ENCODE measurements at regions not wholly inside any gene's neighbourhood (a gene's known extent, or its start where the extent isn't known, plus 50 kb on each side); places are given as distances from the start of the nearest gene placed in this dataset.

DNA sequence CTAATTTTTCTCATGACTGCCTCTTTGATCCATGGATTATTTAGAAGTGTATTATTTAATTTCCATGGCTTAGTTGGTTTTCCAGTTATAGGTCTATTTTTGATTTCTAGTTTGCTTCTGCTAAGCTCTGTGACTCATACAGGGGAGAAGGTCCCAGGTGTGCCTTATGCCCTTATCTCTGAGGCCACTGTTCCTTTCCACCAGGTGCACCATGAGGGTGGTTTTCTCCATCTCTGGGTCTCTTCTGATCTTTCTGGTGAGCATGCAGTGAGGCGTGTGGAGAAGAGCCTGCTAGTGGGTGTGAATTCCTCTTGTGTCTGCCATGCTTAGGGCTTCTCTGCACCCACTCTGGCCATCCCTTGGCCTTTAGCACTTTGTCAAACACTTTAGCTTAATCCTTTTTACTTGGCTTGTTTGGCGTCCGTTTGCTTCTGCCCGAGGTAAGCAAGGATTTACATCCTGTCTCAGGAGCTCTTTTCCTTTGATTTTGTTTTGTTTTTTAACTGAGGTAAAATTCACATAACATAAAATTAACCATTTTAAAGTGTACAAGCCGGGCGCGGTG is 129.8 kb upstream of the ARL4C start:
- TF ChIP-seq, protein P1, sequence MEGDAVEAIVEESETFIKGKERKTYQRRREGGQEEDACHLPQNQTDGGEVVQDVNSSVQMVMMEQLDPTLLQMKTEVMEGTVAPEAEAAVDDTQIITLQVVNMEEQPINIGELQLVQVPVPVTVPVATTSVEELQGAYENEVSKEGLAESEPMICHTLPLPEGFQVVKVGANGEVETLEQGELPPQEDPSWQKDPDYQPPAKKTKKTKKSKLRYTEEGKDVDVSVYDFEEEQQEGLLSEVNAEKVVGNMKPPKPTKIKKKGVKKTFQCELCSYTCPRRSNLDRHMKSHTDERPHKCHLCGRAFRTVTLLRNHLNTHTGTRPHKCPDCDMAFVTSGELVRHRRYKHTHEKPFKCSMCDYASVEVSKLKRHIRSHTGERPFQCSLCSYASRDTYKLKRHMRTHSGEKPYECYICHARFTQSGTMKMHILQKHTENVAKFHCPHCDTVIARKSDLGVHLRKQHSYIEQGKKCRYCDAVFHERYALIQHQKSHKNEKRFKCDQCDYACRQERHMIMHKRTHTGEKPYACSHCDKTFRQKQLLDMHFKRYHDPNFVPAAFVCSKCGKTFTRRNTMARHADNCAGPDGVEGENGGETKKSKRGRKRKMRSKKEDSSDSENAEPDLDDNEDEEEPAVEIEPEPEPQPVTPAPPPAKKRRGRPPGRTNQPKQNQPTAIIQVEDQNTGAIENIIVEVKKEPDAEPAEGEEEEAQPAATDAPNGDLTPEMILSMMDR (IDR thresholded peaks at IDR 0.05; ENCODE audit: poor library complexity, severe bottlenecking): no peak
- TF ChIP-seq EP300 (conservative IDR thresholded peaks at IDR 0.05; ENCODE audit: poor library complexity, severe bottlenecking) (no peak), POLR2AphosphoS5 (IDR thresholded peaks at IDR 0.05) (no peak), SMC3 (conservative IDR thresholded peaks at IDR 0.05; ENCODE audit: poor library complexity) (no peak), TAF1 (IDR thresholded peaks at IDR 0.05; ENCODE audit: low read depth) (no peak), EZH2 (IDR thresholded peaks at IDR 0.05; ENCODE audit: borderline replicate concordance, insufficient read depth, low read length, poor library complexity, severe bottlenecking) (no peak), RAD21 (conservative IDR thresholded peaks at IDR 0.05) (no peak), MXI1 (conservative IDR thresholded peaks at IDR 0.05; ENCODE audit: poor library complexity, severe bottlenecking) (no peak)
